Fibroblast of peridontal ligament (primary cell): ENCODE measurements at regions not wholly inside any gene's neighbourhood (a gene's known extent, or its start where the extent isn't known, plus 50 kb on each side); places are given as distances from the start of the nearest gene placed in this dataset.

Experiments
- DNase-seq: peaks from one replicate; pipeline ENCODE4 v3.0.0-alpha.2; 2010; ENCODE audit errors: extremely low read depth

DNA sequence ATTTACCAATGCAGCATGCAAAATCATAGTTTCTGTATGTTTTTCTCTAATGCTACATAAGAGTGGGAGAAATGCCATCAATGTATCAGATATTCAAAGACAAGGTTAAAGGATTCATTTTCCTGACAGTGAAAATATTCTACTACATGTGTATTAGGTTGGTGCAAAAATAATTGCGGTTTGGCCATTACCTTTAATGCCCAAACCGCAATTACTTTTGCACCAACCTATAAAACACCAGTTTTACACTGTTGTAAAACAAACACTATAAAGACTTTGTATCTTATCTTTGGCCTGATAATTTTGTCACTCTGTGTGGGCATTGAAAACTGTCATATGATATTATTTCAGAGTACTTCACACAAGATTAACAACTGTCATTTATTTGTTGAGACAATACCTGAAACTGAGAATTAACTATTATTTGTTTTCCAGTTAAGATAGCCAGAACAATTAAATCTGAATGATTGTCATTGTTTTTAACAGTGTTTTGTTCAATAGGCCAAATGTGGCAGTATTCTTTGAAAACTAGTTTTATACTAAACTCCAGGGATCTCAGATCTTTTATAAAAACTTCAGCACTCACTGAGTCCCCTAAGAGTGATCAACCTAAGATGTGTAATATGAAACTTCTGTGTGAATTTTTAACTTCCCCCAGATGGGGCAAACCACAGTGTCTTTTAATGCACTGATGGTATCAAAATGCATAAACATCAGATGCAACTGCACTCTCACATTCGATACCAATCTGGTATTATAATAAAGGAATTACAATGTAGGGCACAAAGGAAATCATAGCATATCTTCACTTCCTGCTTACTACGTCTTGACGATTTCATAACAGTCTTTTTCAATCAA is 53.8 kb upstream of the FBN2 start:
- DNase-seq = peak; percentile 68

DNA sequence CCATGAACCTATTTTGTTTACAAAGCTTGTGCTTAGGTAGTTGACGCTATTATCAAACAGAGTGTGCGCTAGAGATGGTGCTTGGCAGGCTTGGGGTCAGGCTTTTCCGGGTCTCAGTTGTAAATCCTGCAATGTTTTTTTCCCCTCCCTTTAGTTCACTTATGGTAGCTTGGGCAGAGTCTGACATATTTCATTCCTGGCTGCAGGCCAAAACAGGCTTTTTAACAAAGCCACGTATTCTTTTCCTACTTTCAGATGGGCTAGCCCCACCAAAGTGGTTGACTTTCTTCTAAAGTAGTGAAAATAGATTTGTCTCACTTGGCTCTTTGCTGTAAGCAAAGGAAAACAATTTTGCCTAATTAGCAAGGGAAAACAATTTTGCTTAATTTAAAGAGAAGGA is 58.0 kb upstream of the FBN2 start:
- DNase-seq = peak; percentile 48

DNA sequence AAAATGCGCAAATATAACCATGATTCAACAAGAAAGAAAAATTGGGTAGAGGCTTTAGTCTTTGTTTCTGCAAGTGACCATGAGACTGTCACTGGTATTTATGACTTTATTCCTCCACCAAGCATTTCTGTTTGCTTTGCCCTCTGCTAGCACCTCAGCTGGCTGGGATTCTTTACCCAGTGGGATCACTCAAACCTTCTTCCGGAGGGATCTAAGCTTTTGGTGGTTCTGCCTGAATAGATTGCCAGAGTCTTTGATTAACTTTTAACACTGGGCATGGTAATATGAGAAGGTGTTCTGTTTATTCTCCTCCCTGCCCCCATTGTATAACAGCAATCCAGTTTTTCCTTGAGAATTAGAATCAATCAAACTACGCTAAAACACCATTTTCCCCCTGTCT is 59.1 kb upstream of the FBN2 start:
- no peak for DNase-seq

DNA sequence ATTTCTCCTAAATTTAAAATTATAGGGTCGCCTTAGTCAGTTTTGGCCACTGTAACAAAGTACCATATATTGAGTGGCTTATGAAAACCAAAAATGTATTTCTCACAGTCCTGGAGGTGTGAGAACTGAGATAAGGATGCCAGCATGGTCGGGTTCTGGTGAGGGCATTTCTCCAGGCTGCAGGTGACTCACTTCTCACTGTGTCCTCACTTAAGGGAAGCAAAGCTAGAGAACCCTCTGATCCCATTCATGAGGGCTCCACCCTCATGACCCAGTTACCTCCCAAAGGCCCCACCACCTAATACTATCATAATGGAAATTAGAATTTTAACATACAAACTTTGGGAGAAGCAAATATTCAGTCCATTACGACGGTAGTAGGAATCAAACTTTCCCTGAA is 75.1 kb upstream of the FBN2 start:
- no peak for DNase-seq

DNA sequence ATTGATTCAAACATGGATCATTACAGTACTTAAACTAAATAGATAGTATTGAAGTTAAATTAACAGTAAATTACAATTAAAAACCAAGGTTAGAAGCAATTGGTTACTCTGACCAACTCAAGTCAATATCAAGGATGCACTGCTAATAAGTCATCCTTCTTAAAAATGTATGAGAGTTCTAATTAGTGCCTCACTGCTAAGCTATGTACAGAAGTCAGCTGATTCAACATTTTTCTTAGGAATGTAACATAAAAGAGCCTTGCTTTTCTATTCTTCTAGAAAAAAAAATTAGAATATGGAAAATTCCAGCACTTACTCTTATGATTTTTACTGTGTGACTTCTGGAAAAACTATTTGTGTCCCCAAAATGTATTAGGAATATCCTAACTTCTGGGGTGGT is 75.7 kb upstream of the FBN2 start:
- DNase-seq = peak; percentile 21

DNA sequence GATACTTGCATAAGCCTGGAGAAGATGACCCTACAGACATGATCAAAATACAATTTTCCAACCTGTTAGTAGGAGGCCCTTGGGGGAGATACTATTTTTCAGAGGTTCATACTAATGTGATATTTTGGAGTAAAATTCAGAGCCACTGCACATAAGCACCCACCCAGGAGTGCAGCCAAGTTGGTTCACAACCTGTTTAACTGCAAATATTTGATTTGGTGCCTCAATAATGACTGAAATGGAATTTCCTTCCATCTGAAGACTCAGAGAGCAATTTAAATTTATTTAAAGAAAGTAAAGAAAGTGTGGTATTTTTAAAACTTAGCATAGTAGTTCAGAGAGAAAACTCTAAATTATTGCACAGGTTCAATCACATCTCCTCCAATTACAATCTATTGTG is 77.5 kb upstream of the FBN2 start:
- no peak for DNase-seq

DNA sequence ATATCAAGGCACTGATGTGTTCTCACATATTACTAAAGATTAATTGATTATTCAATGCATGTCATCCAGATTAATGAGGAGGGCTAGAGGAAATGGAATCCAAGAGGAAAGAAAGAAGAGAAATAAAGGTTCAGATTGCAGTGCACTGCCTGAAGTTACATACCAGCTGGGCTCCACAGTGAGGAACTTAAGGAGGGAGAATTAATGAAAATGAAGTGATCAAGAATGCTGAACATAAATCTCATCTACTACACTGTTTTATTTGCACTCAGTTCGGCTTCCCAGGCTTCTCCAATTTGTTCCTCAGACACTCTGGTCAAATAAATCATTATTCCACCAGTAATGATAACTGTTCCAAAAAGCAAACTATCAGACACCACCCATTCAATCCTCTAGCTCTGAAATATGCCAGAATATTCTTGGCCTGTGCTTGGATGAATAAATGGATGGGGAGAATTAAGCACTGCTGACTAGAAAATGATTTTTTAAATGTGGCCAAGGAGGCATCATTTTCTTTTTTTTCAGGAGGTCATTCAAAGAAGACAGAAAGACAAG is 88.6 kb upstream of the FBN2 start:
- no peak for DNase-seq

DNA sequence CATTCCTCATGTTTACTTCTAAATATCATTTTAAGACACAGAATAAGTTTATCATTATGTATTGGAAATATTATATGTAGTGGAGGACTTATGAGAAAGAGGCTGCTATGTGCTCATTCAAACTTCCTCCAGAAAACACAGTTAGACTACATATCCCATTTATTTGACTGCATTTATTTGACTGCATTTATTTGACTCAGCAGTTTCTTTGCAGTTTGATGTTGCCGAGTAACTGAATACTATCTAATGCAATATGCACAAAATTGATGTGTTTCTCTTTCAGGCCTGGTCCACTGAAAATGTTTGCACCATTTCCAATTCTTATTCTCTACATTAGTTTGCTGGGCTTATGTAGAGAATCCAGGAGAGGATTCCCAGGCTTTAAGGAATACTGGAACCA is 89.9 kb upstream of the FBN2 start:
- no peak for DNase-seq

DNA sequence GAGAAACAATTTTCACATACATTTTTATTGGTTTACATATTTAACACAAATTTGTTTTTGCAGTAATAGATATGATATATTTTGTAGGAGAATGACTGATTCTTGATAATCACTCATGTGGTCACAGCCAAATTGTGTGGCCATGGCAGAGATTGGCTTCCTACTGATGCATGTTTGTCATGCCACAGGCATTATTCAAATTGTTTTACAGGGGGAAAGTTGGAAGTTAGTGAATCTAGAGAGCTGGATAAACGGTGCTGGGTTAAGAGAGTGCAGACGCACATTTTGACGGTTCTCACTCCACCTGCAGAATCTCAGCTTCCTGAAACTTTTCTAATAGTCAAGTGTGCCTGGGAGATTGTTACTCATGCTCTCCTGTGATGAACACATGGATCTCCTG is 91.1 kb upstream of the FBN2 start:
- peak; percentile 61 for DNase-seq

DNA sequence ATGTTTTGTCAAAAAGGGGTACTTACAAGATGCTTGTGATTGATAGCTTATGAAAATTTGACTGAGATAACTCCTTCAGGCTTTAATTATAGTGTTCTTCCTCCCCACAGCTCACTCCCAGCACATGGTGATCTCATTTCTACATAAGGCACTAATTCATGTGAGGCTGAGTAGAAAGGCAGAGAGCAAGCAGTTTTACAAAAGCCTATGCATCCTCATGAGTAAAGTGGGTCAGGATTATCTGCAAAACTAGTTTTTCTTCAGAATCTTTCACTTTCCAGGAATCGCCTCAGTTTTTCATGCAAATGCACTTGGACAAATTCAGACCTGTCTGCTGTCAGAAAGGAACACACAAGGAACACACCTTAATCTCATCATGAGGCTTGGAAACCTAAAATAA is 92.1 kb upstream of the FBN2 start:
- no peak for DNase-seq

DNA sequence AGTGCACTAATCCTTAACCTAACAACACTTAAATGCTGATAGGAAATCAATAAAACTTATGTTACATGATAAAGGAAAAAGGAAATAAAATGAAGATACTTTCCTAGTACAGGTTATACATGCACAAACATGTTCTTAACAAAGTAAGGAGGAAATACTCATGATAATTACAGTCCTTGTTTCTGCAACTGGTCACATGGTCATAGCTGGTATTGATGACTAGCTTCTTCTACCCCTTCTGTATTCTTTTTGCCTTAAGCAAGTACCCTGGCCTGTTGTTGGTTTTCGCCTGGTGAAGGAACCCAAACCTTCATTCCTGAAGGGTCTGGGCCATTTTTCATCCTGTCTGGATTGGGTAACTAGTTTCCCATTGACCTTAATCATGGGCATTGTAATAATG is 93.7 kb upstream of the FBN2 start:
- no peak for DNase-seq

DNA sequence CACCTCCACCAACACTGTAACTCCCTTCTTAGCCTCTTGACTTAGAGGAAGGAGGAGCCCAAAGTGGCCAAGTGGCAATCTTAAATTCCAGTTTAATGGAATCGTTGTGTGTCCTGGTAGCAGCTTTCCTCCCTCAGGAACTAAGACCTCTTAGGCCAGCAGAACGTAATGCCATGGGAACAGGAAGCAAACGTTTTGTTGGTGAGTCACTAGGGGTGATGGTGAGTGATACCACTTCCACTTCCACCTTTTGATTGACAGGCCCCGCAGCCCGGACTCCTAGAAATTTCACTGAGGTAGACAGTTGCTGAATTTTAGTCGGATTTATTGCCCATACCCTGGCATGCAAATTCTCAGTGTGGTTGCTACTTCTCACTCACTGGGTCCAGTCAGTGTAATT is 94.2 kb upstream of the FBN2 start:
- DNase-seq = no peak

DNA sequence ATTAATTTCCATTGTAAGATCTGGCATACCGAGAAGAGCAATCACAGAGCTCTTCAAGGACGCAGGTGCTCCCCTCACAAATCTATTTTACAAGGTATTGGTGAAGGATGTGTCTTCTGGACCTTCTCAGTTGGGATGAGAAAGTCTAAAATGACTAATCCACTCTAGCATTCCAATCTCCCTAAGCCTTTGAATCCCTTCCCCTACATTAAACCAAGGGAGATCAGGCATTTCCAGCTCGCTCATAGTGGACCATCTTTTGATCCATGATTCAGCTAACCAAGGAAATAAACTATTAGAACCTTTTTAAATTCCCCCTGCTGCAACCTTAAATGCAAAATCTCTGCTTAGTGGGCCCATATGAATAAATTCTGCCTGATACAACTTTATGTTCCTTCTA is 95.9 kb upstream of the FBN2 start:
- DNase-seq = no peak

DNA sequence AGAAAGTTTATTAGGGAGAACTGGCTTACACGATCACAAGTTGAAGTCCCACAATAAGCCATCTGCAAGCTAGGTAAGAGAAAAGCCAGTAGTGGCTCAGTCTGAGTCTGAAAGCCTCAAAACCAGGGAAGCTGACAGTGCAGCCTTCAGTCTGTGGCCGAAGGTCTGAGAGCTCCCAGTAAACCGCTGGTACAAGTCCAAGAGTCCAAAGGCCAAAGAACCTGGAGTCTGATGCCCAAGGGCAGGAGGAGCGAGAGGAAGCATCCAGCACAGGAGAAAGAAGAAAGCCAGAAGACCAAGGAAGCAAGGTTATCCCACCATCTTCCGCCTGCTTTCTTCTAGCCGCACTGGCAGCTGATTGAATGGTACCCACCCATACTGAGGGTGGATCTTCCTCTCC is 97.3 kb upstream of the FBN2 start:
- no peak for DNase-seq

DNA sequence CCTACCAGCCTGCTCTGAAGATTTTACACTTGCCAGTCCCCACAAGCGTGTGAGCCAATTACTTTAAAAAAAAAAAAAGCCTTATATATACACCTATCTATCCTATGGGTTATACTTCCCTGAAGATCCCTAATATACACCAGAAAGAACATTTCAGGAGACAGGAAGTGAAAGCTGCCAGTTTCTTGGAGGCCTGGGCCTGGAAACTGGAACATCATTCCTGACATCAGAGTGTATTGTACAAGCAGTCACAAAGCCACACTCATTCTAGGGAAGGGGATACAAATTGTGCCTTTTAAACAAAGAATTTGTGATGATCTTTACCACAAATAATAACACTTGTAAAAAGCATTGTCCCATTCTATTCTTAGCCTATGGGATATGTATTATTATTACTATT is 98.3 kb upstream of the FBN2 start:
- DNase-seq = no peak

DNA sequence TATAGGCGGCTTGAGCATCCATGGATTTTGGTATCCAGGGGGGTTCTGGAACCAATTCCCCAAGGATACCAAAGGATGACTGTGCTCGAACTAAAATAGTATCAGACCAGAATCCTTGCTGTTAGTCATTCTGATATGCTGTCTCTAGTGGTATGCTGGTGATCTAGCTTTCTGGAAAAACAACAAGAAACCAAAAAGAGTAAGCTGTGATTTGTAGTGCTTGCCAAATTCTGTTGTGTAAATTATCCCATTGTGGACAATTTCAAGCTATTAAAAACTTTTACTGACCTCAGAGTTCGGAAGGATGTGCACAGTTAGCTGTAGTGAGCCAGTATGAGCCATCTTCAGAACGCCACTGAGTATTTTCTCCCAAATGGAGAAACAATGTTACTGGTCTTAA is 99.0 kb upstream of the FBN2 start:
- peak; percentile 92 for DNase-seq

DNA sequence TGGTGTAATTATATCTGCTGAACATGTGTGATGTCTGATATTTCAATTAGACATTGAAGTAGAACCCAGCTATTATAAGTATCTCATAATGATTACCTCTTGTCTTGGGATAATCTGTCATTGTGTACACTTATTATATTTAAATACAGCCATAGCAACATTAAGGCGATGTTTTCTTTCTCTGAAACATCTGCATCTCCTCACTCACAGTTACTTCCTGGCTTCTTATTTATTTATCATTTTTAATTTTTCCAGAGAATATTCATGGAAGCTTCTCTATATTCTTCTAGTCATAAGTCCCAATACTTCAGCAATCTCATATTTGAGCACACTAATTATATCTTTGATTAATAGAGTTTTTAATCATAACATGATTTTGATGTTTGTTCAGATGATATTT is 103.8 kb upstream of the FBN2 start:
- no peak for DNase-seq

DNA sequence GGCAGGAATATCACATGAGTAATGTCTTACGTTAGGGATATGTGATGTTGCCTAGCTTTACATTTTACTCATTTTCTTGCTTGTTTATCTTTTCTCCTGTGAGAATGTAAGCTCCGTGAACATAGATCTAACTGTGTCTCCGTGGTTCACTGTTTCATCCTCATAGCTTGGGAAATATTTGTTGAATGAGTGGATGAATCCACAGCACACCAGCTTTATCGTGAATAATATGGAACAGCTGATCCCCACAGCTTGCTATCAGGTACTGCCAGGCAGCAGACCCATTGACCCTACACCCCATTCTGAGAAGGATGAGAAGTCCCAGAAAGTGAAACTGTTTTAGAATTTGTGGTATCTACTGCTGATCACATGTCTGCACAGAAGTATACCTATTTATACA is 106.8 kb upstream of the FBN2 start:
- peak; percentile 89 for DNase-seq

DNA sequence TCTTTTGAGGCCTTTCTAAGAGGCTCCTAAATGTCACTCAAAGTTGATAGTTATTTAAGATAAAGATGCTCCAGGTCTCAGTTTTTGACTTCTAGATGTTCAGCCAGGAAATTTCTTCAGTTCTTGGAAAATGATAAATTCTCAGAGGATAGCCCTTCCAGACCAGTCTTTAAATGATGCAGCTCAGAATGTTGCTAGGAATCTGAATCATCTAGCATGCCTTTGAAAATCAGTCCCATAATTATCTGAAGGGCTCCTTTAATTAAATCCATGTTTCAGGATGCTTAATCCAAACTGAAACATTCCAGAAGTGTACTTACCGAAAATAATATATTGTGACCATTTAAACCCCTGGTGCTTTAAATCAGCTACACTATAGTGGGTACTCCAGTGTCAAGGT is 107.5 kb upstream of the FBN2 start:
- DNase-seq = peak; percentile 84

DNA sequence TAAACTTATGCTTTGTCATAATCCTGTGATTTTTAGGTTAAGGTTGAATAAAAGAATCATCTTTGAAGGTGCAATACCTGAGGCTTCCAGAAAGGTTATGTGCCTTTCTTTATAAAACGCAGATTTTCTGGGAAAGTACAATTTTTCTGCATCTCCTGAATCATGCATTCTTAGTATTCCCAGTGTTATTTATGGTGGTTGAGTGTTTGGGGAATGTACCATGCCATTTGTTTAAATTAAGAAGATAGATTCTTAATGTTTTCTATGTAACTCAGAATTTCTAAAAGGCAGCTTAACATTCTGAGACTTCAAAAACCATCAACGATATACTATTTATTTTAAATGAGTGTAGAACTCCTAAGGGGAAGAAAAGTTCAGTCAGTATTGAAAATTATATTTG is 108.1 kb upstream of the FBN2 start:
- DNase-seq = peak; percentile 29

DNA sequence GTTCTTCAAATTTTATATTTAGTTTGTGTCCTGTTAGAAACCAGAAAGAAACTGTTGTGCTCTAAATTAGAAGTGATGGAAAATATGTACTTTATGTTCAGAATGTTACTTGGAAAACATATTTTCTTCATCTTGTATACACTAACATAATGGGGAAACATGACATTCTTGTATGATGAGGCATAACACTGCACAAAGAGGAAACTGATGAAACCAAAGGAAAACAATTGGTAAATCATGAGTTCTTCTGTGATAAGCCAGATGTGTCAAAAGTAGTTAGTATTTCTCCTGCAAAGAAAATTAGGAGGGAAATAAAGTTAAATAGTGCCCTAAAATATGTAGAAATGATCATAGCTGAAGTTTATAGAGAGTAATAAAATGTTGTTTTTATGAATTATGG is 111.1 kb upstream of the FBN2 start:
- peak; percentile 89 for DNase-seq

DNA sequence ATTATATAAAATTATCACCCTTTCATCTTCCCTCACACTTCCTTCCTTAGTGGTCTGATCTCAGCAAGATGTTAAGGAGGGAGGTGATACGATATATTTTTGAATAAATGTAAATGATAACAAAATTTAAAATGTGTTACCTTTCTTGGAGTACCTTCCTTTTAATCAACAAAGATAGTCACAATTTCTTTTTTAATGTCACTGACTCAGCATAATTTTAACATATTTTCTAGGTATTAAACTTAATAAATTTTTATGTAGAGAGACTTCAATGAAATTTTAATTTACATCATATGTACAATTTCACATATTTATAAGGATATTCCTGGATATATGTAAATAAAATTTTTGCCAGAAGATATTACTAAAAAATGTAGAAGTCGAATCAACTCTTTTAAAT is 125.0 kb upstream of the FBN2 start:
- no peak for DNase-seq

DNA sequence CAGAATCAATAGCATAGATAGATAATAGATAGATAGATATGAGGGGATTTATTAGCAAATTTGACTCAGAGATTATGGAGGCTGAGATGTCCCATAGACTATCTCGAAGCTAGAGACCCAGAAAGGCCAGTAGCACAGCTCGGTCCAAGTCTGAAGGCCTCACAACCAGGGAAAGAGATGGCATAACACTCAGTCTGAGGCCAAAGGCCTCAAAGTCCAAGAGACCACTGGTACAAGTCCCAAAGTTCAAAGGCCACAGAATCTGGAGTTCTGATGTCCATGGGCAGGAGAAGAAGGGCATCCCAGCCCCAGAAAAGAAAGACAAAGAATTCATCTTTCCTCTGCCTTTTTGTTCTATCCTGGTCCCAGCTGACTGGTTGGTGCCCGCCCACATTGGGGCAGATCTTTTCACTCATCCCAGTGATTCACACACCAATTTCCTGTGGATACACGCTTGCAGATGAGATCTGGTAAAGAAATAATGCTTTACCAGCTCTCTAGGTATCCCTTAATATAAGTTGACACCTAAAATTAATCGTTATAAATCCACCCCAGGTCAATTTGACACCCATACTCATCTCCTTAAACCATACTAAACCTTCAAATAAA is 127.8 kb upstream of the FBN2 start:
- DNase-seq = no peak
